HUDEP-2 (cell line): ENCODE measurements at regions not wholly inside any gene's neighbourhood (a gene's known extent, or its start where the extent isn't known, plus 50 kb on each side); places are given as distances from the start of the nearest gene placed in this dataset.

Experiments
- DNase-seq, 76 experiments: peaks; one replicate each; lab custom pipeline; 2025; ENCODE audit not compliant: unreplicated experiment in 76 of 76; lab: John Stamatoyannopoulos, UW

DNA sequence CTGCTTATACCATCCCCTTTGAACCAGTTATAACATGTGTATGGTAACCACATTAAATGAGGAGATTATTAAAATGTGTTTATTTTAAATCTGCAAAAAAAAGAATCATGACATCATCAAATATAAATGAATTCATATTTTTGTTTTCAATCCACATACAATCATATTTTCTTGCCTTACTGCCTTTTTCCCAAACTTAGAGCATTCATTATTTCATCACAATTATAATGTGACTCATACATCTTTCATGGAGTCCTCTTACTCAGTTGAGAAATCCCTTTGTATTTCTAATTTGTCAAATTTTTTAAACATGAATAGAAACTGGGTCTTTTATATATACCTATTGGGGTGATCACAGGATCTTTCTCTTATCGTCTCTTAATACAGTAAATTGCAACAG lies 909.6 kb downstream of the DSC3 start:
- no peak for DNase-seq

DNA sequence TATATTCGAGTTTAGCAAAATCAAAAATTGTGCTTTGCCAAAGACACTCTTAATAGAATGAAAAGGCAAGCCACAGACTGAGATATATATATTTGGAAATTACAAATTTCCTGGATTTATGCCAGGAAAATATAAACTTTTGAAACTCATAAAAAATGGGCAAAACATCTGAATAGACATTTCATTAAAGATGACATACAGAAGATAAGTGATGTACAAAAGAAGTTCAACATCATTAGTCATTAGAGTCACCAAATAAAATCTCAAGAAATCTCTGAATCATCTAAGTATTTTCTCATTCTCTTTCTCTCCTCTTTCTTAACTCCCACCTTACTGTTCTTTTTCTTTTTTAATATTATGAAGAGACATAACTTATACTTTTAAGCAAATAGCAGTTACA lies 921.1 kb downstream of the DSC3 start:
- no peak for DNase-seq

GRCh38 chr18:30113454-30113853 lies 929.1 kb downstream of the DSC3 start:
- no peak for DNase-seq

DNA sequence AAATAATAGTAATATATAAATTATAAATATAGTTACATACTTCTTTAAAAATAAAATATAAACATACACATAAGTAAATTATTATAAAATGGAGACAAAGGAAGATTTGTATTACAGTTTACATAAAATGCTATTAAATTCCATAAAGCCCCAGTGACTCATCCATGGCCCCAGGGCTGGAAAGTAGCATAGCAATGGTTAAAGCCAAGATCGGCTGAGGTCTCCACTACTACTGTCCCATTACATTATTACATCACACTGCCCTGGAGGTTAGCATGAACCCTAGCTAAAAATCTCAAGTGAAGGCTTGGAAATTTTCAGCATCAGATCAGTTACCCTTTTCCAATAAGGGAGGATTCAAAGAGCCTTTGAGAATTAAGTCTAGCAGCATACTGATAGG lies 936.2 kb downstream of the DSC3 start:
- no peak for DNase-seq

DNA sequence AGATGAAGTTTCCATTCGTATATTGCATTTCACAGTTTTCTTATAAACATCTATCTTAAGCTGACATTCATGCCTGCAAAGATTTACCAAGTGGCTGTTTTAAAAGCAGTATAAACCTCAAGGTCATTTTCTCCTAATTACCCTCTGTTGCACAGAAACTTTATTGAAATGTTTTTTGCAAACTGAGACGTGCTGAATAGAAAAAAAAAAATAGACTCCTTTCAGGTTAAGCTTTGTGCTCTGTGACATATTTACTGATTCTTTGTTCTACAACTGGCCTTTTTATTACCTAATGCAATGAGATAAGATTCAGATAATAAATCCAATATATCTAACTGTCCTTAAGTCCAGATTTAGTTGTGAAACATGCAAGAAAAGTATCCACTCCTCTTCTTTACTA lies 938.7 kb downstream of the DSC3 start:
- no peak for DNase-seq

DNA sequence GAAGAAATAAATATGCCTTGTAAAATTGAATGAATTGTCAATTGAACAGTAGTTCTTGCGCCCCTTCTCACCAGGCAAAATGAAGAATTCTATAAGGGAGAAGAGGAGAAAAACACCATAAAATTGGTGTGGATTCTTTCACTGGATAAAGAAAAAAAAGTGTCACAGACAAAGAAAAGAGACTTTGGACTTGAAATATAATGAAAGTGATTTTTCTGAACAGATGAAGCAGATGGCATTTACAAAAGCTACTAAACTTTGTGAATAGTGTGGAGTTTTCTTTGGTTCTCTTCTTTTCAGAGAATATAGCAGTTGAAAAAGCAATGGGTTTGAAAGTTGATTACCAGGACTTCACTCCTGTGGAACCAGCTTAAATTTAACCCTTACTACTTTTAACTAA lies 945.7 kb downstream of the DSC3 start:
- no peak for DNase-seq

- no peak for DNase-seq
These were observed 948.0 kb downstream of the DSC3 start for GRCh38 chr18:30094556-30094955.

- DNase-seq, result no peak
These were observed 949.2 kb downstream of the DSC3 start for GRCh38 chr18:30093376-30093775.

- DNase-seq, result no peak
These were observed 954.1 kb downstream of the DSC3 start for GRCh38 chr18:30088238-30089015.

- no peak for DNase-seq
These were observed 956.2 kb downstream of the DSC3 start for GRCh38 chr18:30086351-30086750.

- DNase-seq, result no peak
These were observed 961.4 kb downstream of the DSC3 start for GRCh38 chr18:30081122-30081521.

DNA sequence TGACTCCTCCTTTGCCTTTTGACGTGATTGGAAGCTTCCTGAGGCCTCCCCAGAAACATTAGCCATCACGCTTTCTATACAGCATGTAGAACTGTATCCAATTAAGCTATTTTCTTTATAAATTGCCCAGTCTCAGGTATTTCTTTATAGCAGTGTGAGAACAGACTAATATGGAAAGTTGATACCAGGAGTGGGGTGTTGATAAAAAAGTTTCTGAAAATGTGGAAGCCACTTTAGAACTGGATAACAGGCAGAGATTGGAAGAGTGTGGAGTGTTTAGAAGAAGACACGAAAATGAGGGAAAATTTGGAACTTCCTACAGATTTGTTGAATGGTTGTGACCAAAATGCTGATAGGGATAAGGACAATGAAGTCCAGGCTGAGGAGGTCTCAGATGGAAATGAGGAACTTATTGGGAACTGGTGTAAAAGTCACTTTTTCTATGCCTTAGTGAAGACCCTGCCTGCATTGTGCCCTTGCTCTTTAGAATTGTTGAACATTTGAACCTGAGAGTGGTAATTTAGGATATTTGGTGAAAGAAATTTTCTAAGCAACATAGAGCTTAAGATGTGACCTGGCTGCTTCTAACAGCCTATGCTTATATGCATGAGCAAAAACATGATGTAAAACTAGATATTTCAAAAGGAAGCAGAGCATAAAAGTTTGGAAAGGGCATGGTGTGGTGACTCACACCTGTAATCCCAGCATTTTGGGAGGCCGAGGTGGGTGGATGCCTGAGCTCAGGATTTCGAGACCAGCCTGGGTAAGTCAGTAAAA lies 969.7 kb downstream of the DSC3 start:
- DNase-seq, result no peak

DNA sequence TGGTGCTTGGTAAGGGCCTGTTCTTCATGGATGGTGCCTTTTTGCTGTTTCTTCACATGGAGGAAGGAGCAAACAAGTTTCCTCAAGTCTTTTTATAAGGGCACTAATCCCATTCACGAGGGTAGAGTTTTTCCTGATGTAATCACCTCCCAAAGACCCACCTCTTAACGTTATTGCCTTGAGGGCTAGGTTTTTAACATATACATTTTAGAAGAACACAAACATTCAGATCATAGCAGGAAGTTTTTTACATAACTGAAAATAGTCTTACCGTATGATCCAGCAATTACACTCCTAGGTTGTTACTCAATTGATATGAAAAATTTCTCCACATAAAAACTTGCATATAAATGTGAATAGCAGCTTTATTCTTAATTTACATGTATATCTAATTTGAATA lies 976.3 kb downstream of the DSC3 start:
- no peak for DNase-seq

- no peak for DNase-seq
These were observed 985.1 kb downstream of the DSC3 start for GRCh38 chr18:30057398-30057797.

GRCh38 chr18:30056528-30056927 lies 986.0 kb downstream of the DSC3 start:
- DNase-seq, result no peak

- DNase-seq, result no peak
These were observed 998.0 kb downstream of the DSC3 start for GRCh38 chr18:30044496-30044895.

DNA sequence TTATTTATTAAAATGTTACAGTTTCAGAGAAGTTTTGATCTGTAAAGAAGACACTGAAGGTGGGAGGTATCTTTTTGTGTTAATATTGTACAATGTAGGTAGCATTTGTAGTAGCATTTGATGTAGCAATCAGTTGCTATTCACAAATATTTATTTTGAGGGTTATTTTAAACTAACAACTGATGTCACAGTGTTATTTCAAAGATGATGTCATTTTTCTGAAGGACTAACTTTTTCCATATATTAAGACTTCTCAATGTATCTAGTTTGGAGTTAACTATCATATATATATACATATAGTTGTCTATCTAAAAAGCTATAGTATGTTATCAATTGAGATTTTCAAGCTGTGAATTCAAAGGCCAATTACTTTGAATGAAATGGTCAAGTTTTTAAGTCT lies 1003.3 kb downstream of the DSC3 start:
- no peak for DNase-seq

DNA sequence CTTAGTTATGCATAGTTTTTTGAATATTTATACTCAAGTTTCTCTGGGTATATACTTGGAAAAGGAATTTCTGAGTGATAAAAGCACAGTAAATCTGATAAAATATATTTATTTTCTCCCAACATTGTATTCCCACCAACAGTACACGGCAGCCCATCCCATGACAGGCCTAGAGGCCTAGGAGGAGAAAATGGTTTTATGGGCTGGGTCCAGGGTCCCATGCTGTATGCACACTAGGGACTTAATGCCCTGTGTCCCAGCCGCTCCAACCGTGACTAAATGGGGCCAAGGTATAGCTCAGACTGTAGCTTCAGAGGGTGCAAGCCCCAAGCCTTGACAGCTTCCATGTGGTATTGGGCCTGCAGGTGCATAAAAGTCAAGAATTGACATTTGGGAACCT lies 1007.7 kb downstream of the DSC3 start:
- no peak for DNase-seq

GRCh38 chr18:30016179-30016578 lies 1026.4 kb downstream of the DSC3 start:
- no peak for DNase-seq

- no peak for DNase-seq
These were observed 1037.6 kb downstream of the DSC3 start for GRCh38 chr18:30004965-30005364.

DNA sequence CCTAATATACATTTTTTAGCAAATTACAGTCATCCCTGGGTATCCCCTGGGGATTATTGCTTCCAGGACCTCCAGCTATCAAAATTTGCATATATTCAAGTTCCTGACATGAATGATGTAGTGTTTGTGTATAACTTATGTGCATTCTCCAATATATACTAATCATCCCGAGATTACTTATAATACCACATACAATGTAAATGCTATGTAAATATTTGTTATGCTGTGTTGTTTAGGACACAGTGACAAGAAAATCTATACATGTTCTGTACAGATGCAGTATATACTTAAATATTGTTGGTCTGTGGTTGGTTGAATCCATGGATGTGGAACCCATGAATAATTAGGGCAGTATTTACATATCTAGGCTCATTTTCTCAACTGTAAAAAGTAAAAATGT lies 1060.3 kb downstream of the DSC3 start:
- no peak for DNase-seq

DNA sequence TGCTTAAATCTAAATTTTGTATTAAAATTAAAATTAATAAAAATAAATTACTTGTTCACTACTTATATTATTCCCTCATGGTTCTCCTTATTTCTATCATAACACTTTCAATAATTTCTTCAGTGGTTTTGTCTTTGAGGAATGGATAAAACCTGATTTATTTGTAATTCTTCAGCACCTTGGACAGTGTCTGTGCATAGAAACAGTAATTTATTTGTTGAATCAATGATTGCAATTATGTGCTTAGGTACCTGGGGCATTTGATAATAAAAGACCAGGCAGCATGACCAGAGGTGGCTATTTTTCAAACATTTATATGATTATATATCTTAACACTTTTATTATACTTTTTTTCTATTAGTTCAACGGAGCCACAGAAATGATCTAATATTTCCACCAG lies 1062.7 kb downstream of the DSC3 start:
- DNase-seq, result no peak
